GM23338 (cell line): ENCODE measurements at regions not wholly inside any gene's neighbourhood (a gene's known extent, or its start where the extent isn't known, plus 50 kb on each side); places are given as distances from the start of the nearest gene placed in this dataset.

Experiments used
- ATAC-seq: fragments of 200-7000 bp; cut with Tn5 transposase; 3 replicates; pipeline ENCODE4 v1.9.1; 2020
- DNase-seq: peaks from one replicate; pipeline ENCODE4 v3.0.0-alpha.2; 2015; ENCODE audit warnings: low spot score
- H2AFZ ChIP-seq: fragments of 200-600 bp; sonication (generic); 2 replicates; pipeline ENCODE4 v1.8.0; 2016; ENCODE audit warnings: antibody characterized with exemption, mild to moderate bottlenecking, moderate library complexity
- H3F3A ChIP-seq: fragments of 200-600 bp; sonication (generic); replicated peaks from 2 replicates; pipeline ENCODE4 v1.8.0; 2017; ENCODE audit warnings: antibody characterized with exemption, mixed run types, low read depth
- H3K27ac ChIP-seq: fragments of 200-600 bp; sonication (generic); 2 replicates; pipeline ENCODE4 v1.6.1; 2016; ENCODE audit warnings: low read depth
- H3K27me3 ChIP-seq: fragments of 200-600 bp; sonication (generic); 2 replicates; pipeline ENCODE4 v1.8.0; 2016; ENCODE audit warnings: mild to moderate bottlenecking, mixed run types, moderate library complexity; ENCODE audit not compliant: insufficient read depth
- H3K36me3 ChIP-seq: fragments of 200-600 bp; sonication (generic); 2 replicates; pipeline ENCODE4 v1.8.0; 2016; ENCODE audit warnings: mild to moderate bottlenecking; ENCODE audit not compliant: insufficient read depth
- H3K4me1 ChIP-seq: fragments of 200-600 bp; sonication (generic); 2 replicates; pipeline ENCODE4 v1.8.0; 2016; ENCODE audit warnings: mild to moderate bottlenecking, moderate library complexity; ENCODE audit not compliant: insufficient read depth
- H3K4me2 ChIP-seq: fragments of 200-600 bp; sonication (generic); 2 replicates; pipeline ENCODE4 v1.7.1; 2017; ENCODE audit warnings: mixed run types
- H3K4me3 ChIP-seq: fragments of 200-600 bp; sonication (generic); 2 replicates; pipeline ENCODE4 v1.6.1; 2016; ENCODE audit warnings: mixed run types
- H3K79me2 ChIP-seq: fragments of 200-600 bp; sonication (generic); replicated peaks from 2 replicates; pipeline ENCODE4 v1.8.0; 2017; ENCODE audit warnings: mild to moderate bottlenecking; ENCODE audit not compliant: insufficient read depth
- H3K9me2 ChIP-seq: fragments of 200-600 bp; sonication (generic); 2 replicates; pipeline ENCODE4 v1.8.0; 2017; ENCODE audit not compliant: insufficient read depth
- H4K20me1 ChIP-seq: fragments of 200-600 bp; sonication (generic); replicated peaks from 2 replicates; pipeline ENCODE4 v1.8.0; 2017; ENCODE audit warnings: mild to moderate bottlenecking; ENCODE audit not compliant: insufficient read depth
- H3K27ac Mint-ChIP-seq: 2 replicates; pipeline ENCODE4 v1.8.0; 2020; ENCODE audit warnings: inconsistent platforms, mild to moderate bottlenecking, moderate library complexity, mixed read lengths
- H3K27me3 Mint-ChIP-seq: 3 replicates; pipeline ENCODE4 v1.8.0; 2022; ENCODE audit warnings: low read depth, mild to moderate bottlenecking, moderate library complexity, mixed read lengths, inconsistent platforms; ENCODE audit not compliant: insufficient read depth, poor library complexity
- H3K36me3 Mint-ChIP-seq: 3 replicates; pipeline ENCODE4 v1.8.0; 2021; ENCODE audit warnings: low read depth, mild to moderate bottlenecking, inconsistent platforms, moderate library complexity, mixed read lengths
- H3K4me1 Mint-ChIP-seq: 3 replicates; pipeline ENCODE4 v1.8.0; 2020; ENCODE audit warnings: mild to moderate bottlenecking, inconsistent platforms, mixed read lengths
- H3K4me3 Mint-ChIP-seq: 3 replicates; pipeline ENCODE4 v1.8.0; 2021; ENCODE audit warnings: moderate library complexity, mild to moderate bottlenecking, inconsistent platforms, mixed read lengths
- H3K9me3 Mint-ChIP-seq: 3 replicates; pipeline ENCODE4 v1.8.0; 2020; ENCODE audit warnings: moderate library complexity, mild to moderate bottlenecking, inconsistent platforms, mixed read lengths
- CREB1 ChIP-seq: fragments of 250-450 bp; sonication (Bioruptor Pico); IDR thresholded peaks from 2 replicates; pipeline ENCODE4 v1.5.0; 2020; ENCODE audit warnings: low read depth, mild to moderate bottlenecking, moderate library complexity
- CTCF ChIP-seq, 2 experiments: fragments of 200-600 bp in 1 of 2; sonication (generic) in 1 of 2; conservative IDR thresholded peaks; 2 replicates each; pipeline versions ENCODE4 v1.5.1 to v1.6.1; 2016 to 2017; ENCODE audit warnings: antibody characterized with exemption in 2 of 2, low read depth in 2 of 2, mild to moderate bottlenecking in 2 of 2, moderate library complexity in 1 of 2
- ETS1 ChIP-seq: IDR thresholded peaks from 2 replicates; pipeline ENCODE4 v1.6.1; 2016; ENCODE audit warnings: antibody characterized with exemption
- EZH2 ChIP-seq: fragments of 200-600 bp; sonication (generic); IDR thresholded peaks from one replicate; pipeline ENCODE4 v1.8.0; 2017; ENCODE audit warnings: antibody characterized with exemption, mild to moderate bottlenecking, low read depth; ENCODE audit not compliant: unreplicated experiment
- EZH2phosphoT487 ChIP-seq: fragments of 200-600 bp; sonication (generic); IDR thresholded peaks from one replicate; pipeline ENCODE4 v1.8.1; 2018; ENCODE audit warnings: antibody characterized with exemption; ENCODE audit not compliant: unreplicated experiment
- JUNB ChIP-seq: IDR thresholded peaks from one replicate; pipeline ENCODE4 v1.6.1; 2016; ENCODE audit warnings: antibody characterized with exemption; ENCODE audit not compliant: unreplicated experiment
- NANOG ChIP-seq: IDR thresholded peaks from 2 replicates; pipeline ENCODE4 v1.6.1; 2016; ENCODE audit warnings: antibody characterized with exemption, borderline replicate concordance
- POLR2AphosphoS5 ChIP-seq: IDR thresholded peaks from 2 replicates; pipeline ENCODE4 v1.6.1; 2016; ENCODE audit warnings: antibody characterized with exemption, low read depth
- REST ChIP-seq: IDR thresholded peaks from one replicate; pipeline ENCODE4 v1.6.1; 2018; ENCODE audit warnings: antibody characterized with exemption; ENCODE audit not compliant: unreplicated experiment
- STAT1 ChIP-seq: IDR thresholded peaks from one replicate; pipeline ENCODE4 v1.6.1; 2016; ENCODE audit warnings: antibody characterized with exemption; ENCODE audit not compliant: unreplicated experiment
- ZNF114 ChIP-seq: fragments of 250-450 bp; sonication (Bioruptor Pico); IDR thresholded peaks from 2 replicates; pipeline ENCODE4 v1.5.0; 2020; ENCODE audit warnings: mild to moderate bottlenecking, moderate library complexity
- ZNF331 ChIP-seq: fragments of 250-450 bp; sonication (Bioruptor Pico); IDR thresholded peaks from 2 replicates; pipeline ENCODE4 v1.5.0; 2020; ENCODE audit warnings: low read depth, mild to moderate bottlenecking, moderate library complexity
- ZNF462 ChIP-seq: fragments of 250-450 bp; sonication (Bioruptor Pico); IDR thresholded peaks from 2 replicates; pipeline ENCODE4 v1.5.0; 2020; ENCODE audit warnings: mild to moderate bottlenecking, moderate library complexity

- peaks cover 22% of the 10 kb centered on the region; the same call in 2 of the 3 replicates for H3K36me3 Mint-ChIP-seq
- no peaks in the 10 kb centered on the region for H4K20me1 ChIP-seq
- DNase-seq (no peak), ATAC-seq (no peak)
- H3K27me3 Mint-ChIP-seq = no peaks in the 10 kb centered on the region
- no peaks in the 10 kb centered on the region for H3F3A ChIP-seq
- no peaks in the 10 kb centered on the region; the same call in 1 of the 2 replicates for H3K4me1 ChIP-seq
- H3K79me2 ChIP-seq = no peaks in the 10 kb centered on the region
- H3K36me3 ChIP-seq = peaks cover 6% of the 10 kb centered on the region; the same call in 1 of the 2 replicates
- no peak overlapping the region for H3K4me2 ChIP-seq
- peaks cover 4% of the 10 kb centered on the region; the same call in 1 of the 3 replicates for H3K4me1 Mint-ChIP-seq
- no peaks in the 10 kb centered on the region for H3K9me2 ChIP-seq
- H3K27me3 ChIP-seq = no peaks in the 10 kb centered on the region
- no peak overlapping the region for H3K27ac Mint-ChIP-seq
- TF ChIP-seq CREB1 (CRISPR knock-in tag) (no peak), ZNF331 (CRISPR knock-in tag) (no peak), ZNF114 (CRISPR knock-in tag) (no peak), ZNF462 (CRISPR knock-in tag) (no peak), EZH2phosphoT487 (no peak), JUNB (no peak), CTCF (conservative IDR thresholded peaks at IDR 0.05; ENCODE audit: low read depth in 2 of 2) (no peak), EZH2 (no peak), STAT1 (no peak), NANOG (no peak), REST (no peak), ETS1 (no peak), POLR2AphosphoS5 (no peak)
- H3K9me3 Mint-ChIP-seq = peaks cover 21% of the 10 kb centered on the region
- no peak overlapping the region for H2AFZ ChIP-seq
- no peak overlapping the region for H3K27ac ChIP-seq
- H3K4me3 ChIP-seq = no peak overlapping the region
- no peak overlapping the region for H3K4me3 Mint-ChIP-seq
Observed at GRCh38 chr4:159604781-159605180, 501.9 kb downstream of the RAPGEF2 start.
